Mesodermal cell (in vitro differentiated cells): ENCODE measurements at regions not wholly inside any gene's neighbourhood (a gene's known extent, or its start where the extent isn't known, plus 50 kb on each side); places are given as distances from the start of the nearest gene placed in this dataset.
"Not testable (repeated sequence)": the region's sequence is repeated elsewhere in the genome, so short reads cannot be mapped to it uniquely, and the experiment has no call there.

Experiments used
- H3K27ac ChIP-seq: 2 replicates; pipeline ENCODE4 v1.7.0; 2013; ENCODE audit warnings: mild to moderate bottlenecking, low read depth, low read length, moderate library complexity; ENCODE audit not compliant: severe bottlenecking
- H3K36me3 ChIP-seq: 2 replicates; pipeline ENCODE4 v1.7.1; 2013; ENCODE audit warnings: mild to moderate bottlenecking, low read length, moderate library complexity; ENCODE audit not compliant: control insufficient read depth, insufficient read depth
- H3K4me1 ChIP-seq: one replicate; pipeline ENCODE4 v1.7.1; 2013; ENCODE audit warnings: mild to moderate bottlenecking, low read length; ENCODE audit not compliant: insufficient read depth, control insufficient read depth, poor library complexity, severe bottlenecking
- H3K4me3 ChIP-seq: 2 replicates; pipeline ENCODE4 v1.7.0; 2013; ENCODE audit warnings: low read length, control low read depth, mild to moderate bottlenecking; ENCODE audit not compliant: insufficient read depth, poor library complexity, severe bottlenecking; ENCODE audit errors: extremely low read depth
- H3K9me3 ChIP-seq: 2 replicates; pipeline ENCODE4 v1.7.1; 2013; ENCODE audit warnings: mild to moderate bottlenecking, low read length, moderate library complexity; ENCODE audit not compliant: control insufficient read depth
- WGBS, 2 experiments: methylation state at CpG; one replicate each; pipeline ENCODE4 v1.1.5; 2013; ENCODE audit warnings: missing lambda C conversion rate in 2 of 2; ENCODE audit not compliant: insufficient coverage in 2 of 2; 5-methylcytosine and 5-hydroxymethylcytosine counted together

DNA sequence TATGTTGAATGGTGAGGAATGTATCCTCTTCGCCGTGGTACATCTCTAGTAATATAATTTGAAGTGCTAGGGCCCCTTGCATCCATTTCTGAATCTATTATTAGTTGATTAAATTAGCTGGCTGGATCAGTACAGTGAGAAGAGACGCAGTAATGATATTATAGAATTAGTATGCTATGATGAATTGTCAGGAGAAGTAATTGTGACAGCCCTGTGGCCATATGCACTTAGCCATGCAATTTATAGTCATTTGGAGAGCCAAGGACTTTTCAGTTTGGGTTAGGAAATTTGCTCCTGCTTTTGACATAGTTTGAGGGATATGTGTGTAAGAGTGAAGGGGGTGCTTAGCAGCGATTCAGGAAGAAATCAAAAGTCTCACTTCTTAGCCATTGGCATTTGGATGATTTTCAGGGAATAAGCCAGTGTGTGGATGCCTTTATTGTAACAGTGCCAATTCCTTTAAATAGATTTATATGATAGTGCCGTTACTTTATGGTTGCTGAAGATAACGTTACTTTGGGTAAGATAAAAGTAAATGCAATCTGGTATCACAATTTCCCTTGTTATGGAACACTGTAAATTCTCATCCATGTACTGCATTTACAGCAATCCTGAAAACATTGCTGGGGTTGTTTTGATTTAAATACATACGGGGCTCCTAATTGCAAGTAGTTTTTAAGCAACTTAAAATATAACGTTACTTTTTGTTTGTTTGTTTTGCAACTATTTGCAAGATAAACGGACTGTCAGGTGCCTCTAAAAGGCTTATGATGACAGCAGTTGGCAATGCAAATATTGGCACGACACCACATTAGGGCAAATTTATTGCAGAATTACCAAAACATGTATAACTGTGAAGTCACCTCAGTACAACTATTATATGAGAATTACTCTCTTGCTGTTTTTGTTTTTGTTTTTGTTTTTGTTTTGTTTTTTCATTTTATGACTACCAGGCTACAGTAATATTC, 875.4 kb upstream of the WWC1 start:
- Histone ChIP-seq H3K36me3 (no peaks in the 10 kb centered on the region), H3K27ac (no peak overlapping the region), H3K9me3 (no peaks in the 10 kb centered on the region), H3K4me3 (no peak overlapping the region), H3K4me1 (no peaks in the 10 kb centered on the region)
- WGBS, 2 experiments: 76 to 86% methylated on average over 2 to 4 of the region's 10 CpGs

DNA sequence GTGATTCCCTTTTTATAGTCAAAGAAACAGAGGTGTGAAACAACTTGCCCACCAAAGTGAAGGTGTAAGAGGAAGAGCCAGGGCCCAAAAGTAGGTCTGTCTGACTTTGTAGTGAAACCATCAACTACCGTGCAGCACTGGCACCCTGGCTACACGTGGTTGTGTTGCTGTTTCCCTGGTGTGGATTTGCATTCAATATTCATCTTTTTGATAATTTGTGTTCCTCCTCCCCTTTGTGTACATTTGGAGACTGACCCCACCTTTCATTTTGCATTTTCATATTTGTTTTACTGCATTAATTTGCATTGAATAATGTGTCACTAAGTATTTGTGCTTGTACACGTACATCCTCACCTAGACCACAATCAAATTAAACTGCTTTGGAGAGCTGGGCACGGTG, 873.8 kb upstream of the WWC1 start:
- Histone ChIP-seq H3K4me1 (no peaks in the 10 kb centered on the region), H3K4me3 (no peak overlapping the region), H3K9me3 (no peaks in the 10 kb centered on the region), H3K36me3 (no peaks in the 10 kb centered on the region), H3K27ac (no peak overlapping the region)
- WGBS, 2 experiments: 85% methylated on average over 2 of the region's 4 CpGs; no CpG with 5 or more reads in 1 of the 2 experiments

DNA sequence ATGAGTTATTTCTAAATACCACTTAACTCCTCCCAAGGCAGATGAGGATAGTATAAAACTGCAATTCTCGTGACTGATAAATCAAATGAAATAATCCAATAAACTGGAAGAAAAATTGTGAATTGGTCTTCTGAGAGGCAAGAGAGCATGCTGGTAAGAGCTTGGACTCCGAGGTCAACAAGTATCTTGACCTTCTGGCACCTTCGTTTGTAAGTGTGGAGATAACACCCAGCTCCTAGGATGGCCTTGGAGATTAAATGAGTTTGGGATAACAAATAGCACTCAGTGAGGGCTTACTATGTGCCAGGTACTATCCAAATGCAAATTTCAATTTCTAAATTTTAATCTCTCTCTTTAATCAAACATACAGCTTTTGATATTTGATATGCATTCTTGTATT, 866.3 kb upstream of the WWC1 start:
- Histone ChIP-seq H3K36me3 (no peaks in the 10 kb centered on the region), H3K27ac (no peak overlapping the region), H3K9me3 (no peaks in the 10 kb centered on the region), H3K4me3 (no peak overlapping the region), H3K4me1 (no peaks in the 10 kb centered on the region)
- 66 to 94% methylated on average over 2 of the region's 3 CpGs for WGBS, 2 experiments

DNA sequence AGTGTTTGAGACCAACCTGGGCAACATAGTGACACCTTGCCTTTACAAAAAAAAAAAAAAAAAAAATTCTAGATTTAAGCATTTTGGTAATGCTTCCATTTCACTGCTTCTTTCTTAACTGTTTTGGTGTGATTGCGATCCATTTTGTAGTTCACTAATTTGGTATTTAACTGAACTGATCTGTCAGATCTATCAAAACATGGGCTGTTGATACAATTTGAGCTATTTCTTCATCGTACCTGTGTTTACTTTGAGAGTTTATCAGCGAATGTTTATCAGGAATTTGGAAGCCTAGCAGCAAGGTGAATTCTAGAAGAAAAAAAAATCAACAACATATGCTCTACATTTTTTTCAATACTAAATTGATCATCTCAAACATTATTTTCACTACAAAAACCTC, 864.9 kb upstream of the WWC1 start:
- Histone ChIP-seq H3K9me3 (no peaks in the 10 kb centered on the region), H3K27ac (no peak overlapping the region), H3K4me3 (no peak overlapping the region), H3K36me3 (no peaks in the 10 kb centered on the region), H3K4me1 (no peaks in the 10 kb centered on the region)
- 86% methylated on average over 1 of the region's 3 CpGs; no CpG with 5 or more reads in 1 of the 2 experiments for WGBS, 2 experiments

DNA sequence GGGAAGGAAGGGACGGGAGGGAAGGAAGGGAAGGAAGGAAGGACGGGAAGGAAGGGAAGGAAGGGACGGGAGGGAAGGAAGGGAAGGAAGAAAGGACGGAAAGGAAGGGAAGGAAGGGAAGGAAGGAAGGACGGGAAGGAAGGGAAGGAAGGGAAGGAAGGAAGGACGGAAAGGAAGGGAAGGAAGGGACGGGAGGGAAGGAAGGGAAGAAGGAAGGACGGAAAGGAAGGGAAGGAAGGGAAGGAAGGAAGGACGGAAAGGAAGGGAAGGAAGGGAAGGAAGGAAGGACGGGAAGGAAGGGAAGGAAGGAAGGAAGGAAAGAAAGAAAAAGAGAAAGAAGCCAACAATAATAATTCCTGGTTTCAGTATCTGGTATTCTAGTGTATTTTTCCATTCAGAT, 863.8 kb upstream of the WWC1 start:
- not testable (repeated sequence) for H3K36me3 ChIP-seq, H3K4me1 ChIP-seq, H3K4me3 ChIP-seq, H3K27ac ChIP-seq, H3K9me3 ChIP-seq
- 91 to 94% methylated on average over 7 to 10 of the region's 10 CpGs for WGBS, 2 experiments

DNA sequence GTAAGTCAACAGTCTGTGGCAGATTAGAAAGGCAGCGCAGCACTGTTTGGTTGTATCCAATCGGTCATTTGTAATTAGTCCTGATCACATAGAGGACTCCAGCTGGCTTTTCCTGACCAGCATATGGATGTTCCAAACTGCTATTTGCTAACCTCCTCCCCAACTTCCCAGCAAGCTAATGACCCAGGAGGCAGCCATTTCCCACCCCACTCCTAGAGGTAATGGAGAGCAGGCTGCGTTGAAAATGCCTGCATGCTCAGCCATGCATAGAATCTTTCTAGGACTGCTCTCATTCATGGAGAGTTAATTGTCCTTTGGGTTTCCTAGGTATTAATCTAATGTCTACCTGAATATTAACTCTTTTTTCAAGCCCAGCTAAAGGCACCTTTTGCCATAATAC, 850.6 kb upstream of the WWC1 start:
- no peak overlapping the region for H3K4me3 ChIP-seq
- WGBS, 2 experiments: 45 to 100% methylated on average over 1 to 2 of the region's 3 CpGs

DNA sequence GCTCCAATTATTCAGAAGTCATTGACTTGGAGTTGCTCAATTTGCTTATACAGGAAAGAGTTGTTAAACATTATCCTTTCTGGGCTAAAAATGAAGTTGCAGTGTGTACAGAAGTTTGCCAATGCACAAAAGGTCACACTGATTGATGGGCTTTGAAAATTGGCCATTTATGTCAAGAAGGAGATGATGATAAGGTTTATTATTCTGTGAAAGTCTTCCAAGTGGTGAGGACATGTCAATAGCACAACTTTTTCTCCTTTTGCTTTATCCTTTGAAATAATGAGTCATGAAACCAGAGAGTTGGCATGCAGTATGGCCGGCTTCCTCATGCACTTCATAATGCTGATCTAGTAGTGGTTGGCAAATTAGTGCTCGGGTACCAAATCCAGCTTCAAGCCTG, 848.5 kb upstream of the WWC1 start:
- no peaks in the 10 kb centered on the region for H3K36me3 ChIP-seq
- no peaks in the 10 kb centered on the region for H3K4me1 ChIP-seq
- H3K4me3 ChIP-seq: no peak overlapping the region
- 100% methylated on average over 1 of the region's 2 CpGs; no CpG with 5 or more reads in 1 of the 2 experiments for WGBS, 2 experiments
- no peaks in the 10 kb centered on the region for H3K9me3 ChIP-seq
- H3K27ac ChIP-seq: no peak overlapping the region

More for the DNA sequence above, 850.6 kb upstream of the WWC1 start:
- Histone ChIP-seq H3K4me1 (no peaks in the 10 kb centered on the region), H3K36me3 (no peaks in the 10 kb centered on the region), H3K9me3 (no peaks in the 10 kb centered on the region), H3K27ac (no peak overlapping the region)

DNA sequence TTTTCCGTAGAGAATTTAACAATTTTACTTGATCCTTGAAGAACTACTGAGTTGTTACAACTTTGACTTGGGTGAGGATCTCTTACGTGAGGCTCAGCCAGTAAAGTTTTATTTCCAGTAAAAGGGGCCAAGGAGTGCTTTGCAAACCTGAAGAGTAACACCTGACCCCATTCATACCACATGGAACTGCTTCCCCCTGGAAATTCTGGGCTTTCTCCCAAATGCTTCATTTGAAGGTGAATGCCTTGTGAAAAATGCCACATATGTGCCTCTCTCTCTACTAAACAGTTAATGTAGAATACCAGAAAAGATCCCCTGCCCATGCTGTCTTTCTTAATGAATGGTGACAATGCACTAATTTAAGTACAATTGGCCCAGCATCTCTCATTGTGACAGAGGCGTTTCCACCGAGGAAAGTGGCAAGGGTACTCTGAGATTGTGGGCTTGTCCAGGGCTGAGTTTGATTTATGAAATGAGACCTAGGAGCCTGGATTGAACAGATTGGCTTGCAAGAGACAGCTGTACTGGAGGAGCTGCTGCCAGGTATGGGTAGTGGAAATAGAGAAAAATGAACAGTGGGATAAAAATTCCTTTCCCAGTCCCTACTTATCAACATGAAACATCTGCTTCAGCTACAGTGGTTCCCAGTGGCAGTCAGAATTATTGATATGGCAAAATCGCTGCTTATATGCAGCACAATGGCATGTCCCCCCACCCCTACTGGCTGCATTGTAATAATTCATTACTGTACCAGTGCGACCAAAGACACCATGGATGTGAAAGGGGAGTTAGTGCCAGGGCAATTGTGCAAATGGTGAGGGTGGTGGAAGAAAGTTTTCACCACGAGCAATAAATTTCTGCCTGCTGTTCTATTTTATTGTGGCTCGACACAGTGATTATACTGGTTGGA, 843.7 kb upstream of the WWC1 start:
- Histone ChIP-seq H3K36me3 (no peaks in the 10 kb centered on the region), H3K4me3 (no peak overlapping the region), H3K27ac (no peak overlapping the region), H3K9me3 (no peaks in the 10 kb centered on the region), H3K4me1 (no peaks in the 10 kb centered on the region)
- 73 to 85% methylated on average over 3 to 6 of the region's 8 CpGs for WGBS, 2 experiments

DNA sequence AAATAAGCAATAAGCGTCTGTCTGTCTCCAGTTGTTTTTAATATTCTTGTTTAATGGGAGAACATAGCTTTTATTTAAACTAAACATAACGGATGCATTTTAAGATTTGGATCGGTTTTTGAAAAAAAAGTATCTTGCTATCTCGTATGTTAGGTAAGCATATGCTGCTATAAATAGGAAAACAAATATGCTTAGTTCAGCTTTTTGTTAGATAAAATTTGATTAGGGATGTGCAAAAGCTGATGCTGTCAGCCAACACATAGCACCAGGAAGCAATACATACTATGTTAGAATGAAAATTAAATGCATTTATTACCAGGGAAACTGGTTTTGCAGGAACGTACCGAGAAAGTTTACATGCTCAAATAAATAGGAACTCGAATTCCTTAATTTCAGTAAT, 843.1 kb upstream of the WWC1 start:
- no peak overlapping the region for H3K4me3 ChIP-seq
- no peaks in the 10 kb centered on the region for H3K36me3 ChIP-seq
- H3K4me1 ChIP-seq: no peaks in the 10 kb centered on the region
- no peaks in the 10 kb centered on the region for H3K9me3 ChIP-seq
- no peak overlapping the region for H3K27ac ChIP-seq
- 72 to 87% methylated on average over 2 to 3 of the region's 7 CpGs for WGBS, 2 experiments

DNA sequence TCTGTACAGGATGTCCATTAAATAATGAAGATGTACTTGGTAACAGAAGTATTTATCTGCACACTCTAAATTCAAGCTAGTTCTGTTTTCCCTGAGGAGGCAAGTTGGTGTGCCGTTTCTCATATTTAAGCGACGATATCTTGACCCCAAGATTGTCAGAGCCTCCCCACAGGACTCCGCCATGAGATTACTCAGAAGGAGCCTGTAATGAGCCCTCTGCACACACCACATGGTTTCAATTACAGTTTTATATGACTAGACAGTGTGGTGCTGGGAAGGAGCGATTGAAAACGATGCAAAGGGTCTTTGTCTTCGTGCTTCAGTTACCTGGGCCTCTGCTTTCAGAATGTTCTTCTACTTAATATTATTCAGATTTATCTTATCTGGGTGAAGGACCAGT, 840.4 kb upstream of the WWC1 start:
- Histone ChIP-seq H3K36me3 (no peaks in the 10 kb centered on the region), H3K4me1 (no peaks in the 10 kb centered on the region), H3K27ac (no peak overlapping the region), H3K4me3 (no peak overlapping the region), H3K9me3 (no peaks in the 10 kb centered on the region)
- WGBS, 2 experiments: 97 to 100% methylated on average over 1 to 4 of the region's 7 CpGs
